Neuron (in vitro differentiated cells): ENCODE measurements at regions not wholly inside any gene's neighbourhood (a gene's known extent, or its start where the extent isn't known, plus 50 kb on each side); places are given as distances from the start of the nearest gene placed in this dataset.

Experiments
- H2AFZ ChIP-seq: one replicate; pipeline ENCODE4 v1.6.1; 2013; ENCODE audit warnings: low read depth, mild to moderate bottlenecking, inconsistent platforms, low read length, moderate library complexity
- H3K27me3 ChIP-seq: one replicate; pipeline ENCODE4 v1.6.1; 2013; ENCODE audit warnings: low read length; ENCODE audit not compliant: insufficient read depth
- H3K36me3 ChIP-seq: one replicate; pipeline ENCODE4 v1.6.1; 2013; ENCODE audit warnings: low read length; ENCODE audit not compliant: insufficient read depth
- H3K4me1 ChIP-seq: one replicate; pipeline ENCODE4 v1.6.1; 2013; ENCODE audit warnings: low read length; ENCODE audit not compliant: insufficient read depth
- H3K4me3 ChIP-seq: 2 replicates; pipeline ENCODE4 v1.5.1; 2013; ENCODE audit warnings: mild to moderate bottlenecking, low read length, moderate library complexity
- H3K9me3 ChIP-seq: one replicate; pipeline ENCODE4 v1.6.1; 2013; ENCODE audit warnings: low read length

DNA sequence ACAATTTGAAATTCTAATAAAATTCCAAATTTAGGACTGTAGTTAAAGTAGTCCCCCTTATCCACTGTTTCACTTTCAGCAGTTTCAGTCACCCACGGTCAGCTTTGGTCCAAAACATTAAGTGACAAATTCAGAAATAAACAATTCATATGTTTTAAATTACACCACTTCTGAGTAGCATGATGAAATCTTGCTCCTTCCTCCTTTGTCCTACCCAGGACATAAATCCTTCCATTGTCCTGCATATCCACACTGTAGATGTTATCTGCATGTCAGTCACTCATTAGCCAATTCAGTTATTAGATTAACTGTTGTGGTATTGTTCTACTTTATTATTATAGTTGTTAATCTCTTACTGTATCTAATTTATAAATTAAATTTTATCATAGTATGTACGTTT, 376.5 kb downstream of the SH3GL2 start:
- no peak overlapping the region for H2AFZ ChIP-seq
- no peaks in the 10 kb centered on the region for H3K27me3 ChIP-seq
- no peak overlapping the region for H3K4me3 ChIP-seq

DNA sequence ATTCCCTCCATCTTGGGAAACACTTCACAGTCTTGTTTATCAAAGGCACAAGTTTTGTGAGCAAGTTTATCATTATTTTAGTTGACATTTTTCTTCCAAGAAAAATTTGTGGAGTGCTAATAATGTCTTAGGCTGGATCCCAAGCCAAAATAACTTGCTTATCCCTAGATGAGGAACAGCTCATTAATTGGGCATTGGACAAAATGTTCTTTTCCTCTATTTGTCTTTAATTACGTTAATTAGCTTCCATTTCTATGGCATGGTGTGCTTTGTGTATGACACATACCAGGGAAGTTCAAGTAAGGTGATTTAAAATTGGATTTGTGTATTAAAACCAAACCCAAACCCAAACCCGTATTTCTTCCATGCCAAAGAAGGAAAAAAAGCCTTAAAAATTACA, 379.5 kb downstream of the SH3GL2 start:
- H3K4me3 ChIP-seq, result no peak overlapping the region
- no peak overlapping the region for H2AFZ ChIP-seq
- no peaks in the 10 kb centered on the region for H3K4me1 ChIP-seq
- no peaks in the 10 kb centered on the region for H3K9me3 ChIP-seq
- no peaks in the 10 kb centered on the region for H3K36me3 ChIP-seq
- H3K27me3 ChIP-seq, result no peaks in the 10 kb centered on the region

More for the DNA sequence above, 376.5 kb downstream of the SH3GL2 start:
- no peaks in the 10 kb centered on the region for H3K4me1 ChIP-seq
- H3K36me3 ChIP-seq, result no peaks in the 10 kb centered on the region
- H3K9me3 ChIP-seq, result no peaks in the 10 kb centered on the region

DNA sequence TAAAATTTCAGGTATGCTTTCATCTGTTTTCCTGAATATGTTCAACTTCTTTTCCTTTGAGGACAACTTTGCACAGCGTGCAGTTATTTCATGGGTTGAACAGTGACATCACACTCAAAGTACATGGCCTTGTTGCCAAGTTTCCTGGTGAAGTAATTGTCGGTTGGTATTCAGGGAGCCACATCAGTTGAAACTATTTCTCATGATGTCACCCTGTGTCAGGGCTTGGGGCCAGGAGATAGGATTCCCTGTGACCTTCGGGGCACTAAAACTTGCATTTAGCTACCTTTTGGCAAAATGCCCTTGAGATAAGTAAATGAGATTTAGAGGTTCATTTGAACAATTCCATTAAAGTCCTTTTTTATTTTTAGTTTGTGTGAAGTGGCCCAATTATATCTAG, 383.9 kb downstream of the SH3GL2 start:
- no peaks in the 10 kb centered on the region for H3K27me3 ChIP-seq
- no peaks in the 10 kb centered on the region for H3K4me1 ChIP-seq
- H2AFZ ChIP-seq, result no peak overlapping the region
- no peak overlapping the region for H3K4me3 ChIP-seq
- H3K9me3 ChIP-seq, result no peaks in the 10 kb centered on the region
- H3K36me3 ChIP-seq, result no peaks in the 10 kb centered on the region

DNA sequence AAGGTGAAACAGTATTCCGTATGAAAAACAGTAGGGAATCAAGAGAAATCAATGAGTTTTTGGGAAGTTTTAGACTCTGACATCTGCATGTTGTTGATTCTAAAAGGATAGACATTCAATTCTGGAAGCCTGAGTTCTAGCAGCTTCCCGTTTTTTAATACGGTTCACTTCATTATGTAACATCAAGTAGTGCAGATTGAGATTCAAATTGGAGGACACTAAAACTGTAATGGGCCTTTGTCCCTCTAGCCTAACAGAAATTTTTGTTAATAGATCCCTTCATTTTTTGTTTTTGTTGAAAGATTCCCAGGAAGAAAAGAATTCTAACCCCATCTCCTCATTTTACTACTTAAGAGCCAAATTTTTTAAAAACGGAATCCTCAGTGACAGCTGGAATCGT, 384.6 kb downstream of the SH3GL2 start:
- Histone ChIP-seq H2AFZ (no peak overlapping the region), H3K4me3 (no peak overlapping the region), H3K4me1 (no peaks in the 10 kb centered on the region), H3K9me3 (no peaks in the 10 kb centered on the region), H3K27me3 (no peaks in the 10 kb centered on the region), H3K36me3 (no peaks in the 10 kb centered on the region)

DNA sequence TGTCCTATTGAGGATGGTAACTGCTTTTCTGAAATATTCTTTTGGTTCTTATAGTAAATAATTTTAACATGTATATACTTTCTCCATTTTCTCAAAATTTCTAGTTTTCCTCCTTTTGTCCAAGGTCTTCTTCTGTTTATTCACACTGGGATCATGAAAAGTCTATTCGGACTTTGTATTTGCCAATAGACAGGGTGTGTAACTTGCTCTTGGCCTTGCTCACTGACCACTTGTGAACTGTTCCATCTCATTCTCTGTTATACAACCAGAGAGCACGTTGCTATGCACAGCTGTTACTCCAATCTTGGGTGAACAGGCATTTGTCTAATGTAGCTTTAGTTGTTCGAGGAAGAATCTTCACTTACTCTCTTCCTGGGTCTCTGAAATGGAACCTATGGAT, 388.9 kb downstream of the SH3GL2 start:
- peaks cover 4% of the 10 kb centered on the region for H3K27me3 ChIP-seq
- no peaks in the 10 kb centered on the region for H3K36me3 ChIP-seq
- H3K4me3 ChIP-seq, result no peak overlapping the region
- no peaks in the 10 kb centered on the region for H3K9me3 ChIP-seq
- no peaks in the 10 kb centered on the region for H3K4me1 ChIP-seq
- H2AFZ ChIP-seq, result no peak overlapping the region

DNA sequence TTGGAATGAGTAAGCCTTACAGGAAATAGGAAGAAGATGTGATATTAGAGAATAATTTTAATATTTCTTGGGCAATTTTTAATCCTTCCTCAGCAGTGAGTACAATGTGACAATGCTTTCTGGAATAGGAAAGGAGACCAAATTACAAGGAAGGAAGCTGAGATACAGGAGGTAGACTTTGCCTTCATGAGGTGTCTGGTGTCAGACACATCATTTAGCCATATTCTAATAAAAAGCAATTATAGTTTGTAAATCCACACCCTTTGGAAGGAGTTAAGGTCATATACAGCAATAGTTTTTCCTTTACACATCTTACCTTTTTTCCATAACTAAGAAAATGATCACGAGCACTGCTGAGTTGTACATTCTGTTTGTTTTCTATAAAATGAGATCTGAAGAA, 390.4 kb downstream of the SH3GL2 start:
- H3K4me1 ChIP-seq, result no peaks in the 10 kb centered on the region

DNA sequence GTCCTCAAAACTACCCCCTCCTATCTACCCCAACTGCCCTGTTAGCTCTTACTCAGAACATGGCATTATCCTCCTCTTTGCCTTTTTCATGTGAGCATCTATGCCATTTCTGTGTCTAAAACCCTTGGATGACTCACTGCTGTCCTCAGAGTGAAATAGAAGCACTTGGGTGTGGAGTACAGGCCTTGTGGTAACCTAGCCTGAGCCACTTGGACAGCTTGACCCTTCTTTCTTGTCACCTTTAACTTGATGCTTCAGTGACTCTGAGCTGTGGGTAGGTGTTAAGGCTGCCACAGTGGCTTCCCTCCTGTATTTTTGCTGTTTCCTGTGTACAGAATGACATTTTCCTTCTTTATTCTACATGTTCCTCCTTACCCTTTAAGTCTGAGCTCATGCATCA, 391.4 kb downstream of the SH3GL2 start:
- Histone ChIP-seq H3K4me3 (no peak overlapping the region), H3K9me3 (no peaks in the 10 kb centered on the region), H3K36me3 (no peaks in the 10 kb centered on the region), H2AFZ (no peak overlapping the region), H3K4me1 (no peaks in the 10 kb centered on the region), H3K27me3 (peaks cover 4% of the 10 kb centered on the region)

More for the DNA sequence above, 390.4 kb downstream of the SH3GL2 start:
- no peaks in the 10 kb centered on the region for H3K9me3 ChIP-seq
- H3K27me3 ChIP-seq, result peaks cover 4% of the 10 kb centered on the region
- no peak overlapping the region for H2AFZ ChIP-seq
- no peaks in the 10 kb centered on the region for H3K36me3 ChIP-seq
- H3K4me3 ChIP-seq, result no peak overlapping the region

DNA sequence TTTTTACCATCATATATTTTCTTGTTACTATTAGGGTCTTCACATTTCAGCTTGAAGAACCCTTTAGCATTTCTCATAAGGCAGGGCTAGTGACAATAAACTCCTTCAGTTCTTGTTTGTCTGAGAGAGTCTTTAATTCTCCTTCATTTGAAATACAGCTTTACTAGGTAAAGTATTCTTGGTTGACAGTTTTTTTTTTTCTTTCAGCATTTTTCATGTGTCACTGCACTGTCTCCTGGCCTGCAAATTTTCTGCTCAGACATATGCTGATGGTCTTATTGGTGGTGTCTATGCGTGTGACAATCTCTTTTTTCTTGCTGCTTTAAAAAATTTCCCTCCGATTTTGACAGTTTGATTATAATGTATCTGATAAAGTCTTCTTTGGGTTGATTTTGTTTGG, 399.9 kb downstream of the SH3GL2 start:
- no peak overlapping the region for H2AFZ ChIP-seq
- H3K4me3 ChIP-seq, result no peak overlapping the region
- no peaks in the 10 kb centered on the region for H3K4me1 ChIP-seq
- H3K36me3 ChIP-seq, result no peaks in the 10 kb centered on the region
- H3K9me3 ChIP-seq, result no peaks in the 10 kb centered on the region
- no peaks in the 10 kb centered on the region for H3K27me3 ChIP-seq

DNA sequence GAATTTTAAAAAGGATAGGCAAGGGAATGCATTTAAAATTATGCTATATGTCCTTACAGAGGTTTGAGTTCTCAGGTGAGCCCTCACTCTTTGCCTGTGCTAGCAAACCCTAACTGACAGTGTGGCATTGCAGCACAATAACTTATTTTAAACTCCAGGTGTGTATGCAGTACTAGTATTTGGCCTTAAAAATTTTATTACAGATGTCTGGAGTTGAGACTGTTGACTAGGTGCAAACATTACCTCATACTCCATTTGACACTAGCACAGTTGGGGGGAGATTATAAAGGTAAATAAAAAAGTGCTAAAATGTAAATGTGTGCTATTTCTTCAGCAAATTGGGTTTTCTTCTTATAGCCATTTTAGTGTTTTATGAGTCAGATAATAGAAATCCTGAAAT, 407.7 kb downstream of the SH3GL2 start:
- no peaks in the 10 kb centered on the region for H3K36me3 ChIP-seq
- no peaks in the 10 kb centered on the region for H3K27me3 ChIP-seq
- H3K4me1 ChIP-seq, result no peaks in the 10 kb centered on the region
- no peak overlapping the region for H3K4me3 ChIP-seq
- no peaks in the 10 kb centered on the region for H3K9me3 ChIP-seq
- H2AFZ ChIP-seq, result no peak overlapping the region

DNA sequence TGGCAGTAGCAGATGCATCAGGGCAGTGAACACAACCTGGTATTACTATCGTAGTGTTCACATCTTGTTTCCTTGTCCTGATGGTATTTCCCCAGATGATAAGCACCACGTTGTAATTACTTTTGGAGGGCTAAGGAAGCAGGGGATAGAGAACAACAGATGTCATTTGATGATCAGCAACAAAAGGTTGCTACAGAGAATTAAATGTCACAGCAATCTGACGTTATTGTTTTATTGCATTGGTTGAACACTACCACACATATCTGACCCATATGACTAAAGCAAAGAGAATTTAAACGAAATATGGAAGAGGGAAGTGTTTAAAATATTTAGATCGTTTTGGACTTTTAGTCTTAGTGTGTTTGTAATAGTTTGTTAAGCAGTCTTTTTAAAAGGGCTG, 408.3 kb downstream of the SH3GL2 start:
- H2AFZ ChIP-seq, result no peak overlapping the region
- H3K9me3 ChIP-seq, result no peaks in the 10 kb centered on the region
- H3K36me3 ChIP-seq, result no peaks in the 10 kb centered on the region
- no peaks in the 10 kb centered on the region for H3K4me1 ChIP-seq
- H3K27me3 ChIP-seq, result no peaks in the 10 kb centered on the region
- H3K4me3 ChIP-seq, result no peak overlapping the region

DNA sequence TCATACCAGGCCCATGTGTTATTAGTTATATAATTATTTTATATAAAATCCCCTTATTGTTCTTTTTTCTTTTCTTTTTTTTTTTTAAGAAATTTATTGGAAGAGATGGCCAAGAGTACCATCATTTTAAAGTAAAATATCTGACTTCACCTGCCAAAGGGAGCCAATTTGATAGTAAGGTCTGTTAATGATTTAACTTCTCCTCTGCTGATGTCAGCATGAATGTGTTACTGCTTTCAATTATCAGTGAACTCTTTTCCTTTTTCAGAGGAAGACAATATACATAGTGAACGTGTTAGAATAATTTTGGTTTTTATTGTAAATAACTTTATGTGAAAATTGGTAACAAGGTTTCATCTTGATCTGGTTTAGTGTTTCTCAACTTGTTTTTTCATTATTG, 409.6 kb downstream of the SH3GL2 start:
- Histone ChIP-seq H2AFZ (no peak overlapping the region), H3K36me3 (no peaks in the 10 kb centered on the region), H3K9me3 (no peaks in the 10 kb centered on the region), H3K27me3 (no peaks in the 10 kb centered on the region), H3K4me1 (no peaks in the 10 kb centered on the region), H3K4me3 (no peak overlapping the region)

DNA sequence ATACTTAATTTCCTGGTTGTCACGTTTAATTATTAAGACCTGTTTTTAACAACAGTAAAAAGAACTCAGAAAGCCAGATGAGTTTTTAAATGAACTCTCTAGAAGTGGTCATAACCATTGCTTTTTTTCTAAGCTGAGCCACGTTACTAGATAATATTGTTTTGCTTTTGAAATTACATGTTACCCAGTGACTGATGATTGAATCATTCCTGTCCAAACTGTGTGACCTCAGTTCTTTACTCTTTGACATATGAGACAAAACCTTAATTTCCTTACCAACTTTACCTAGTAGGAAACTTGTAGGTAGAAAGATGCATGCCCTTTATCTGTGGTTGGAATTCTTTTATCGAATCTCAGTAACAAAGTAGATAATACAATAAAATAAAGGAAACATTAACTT, 411.7 kb downstream of the SH3GL2 start:
- no peak overlapping the region for H2AFZ ChIP-seq
- no peaks in the 10 kb centered on the region for H3K36me3 ChIP-seq
- H3K9me3 ChIP-seq, result no peaks in the 10 kb centered on the region
- no peaks in the 10 kb centered on the region for H3K4me1 ChIP-seq
- H3K4me3 ChIP-seq, result no peak overlapping the region
- no peaks in the 10 kb centered on the region for H3K27me3 ChIP-seq

DNA sequence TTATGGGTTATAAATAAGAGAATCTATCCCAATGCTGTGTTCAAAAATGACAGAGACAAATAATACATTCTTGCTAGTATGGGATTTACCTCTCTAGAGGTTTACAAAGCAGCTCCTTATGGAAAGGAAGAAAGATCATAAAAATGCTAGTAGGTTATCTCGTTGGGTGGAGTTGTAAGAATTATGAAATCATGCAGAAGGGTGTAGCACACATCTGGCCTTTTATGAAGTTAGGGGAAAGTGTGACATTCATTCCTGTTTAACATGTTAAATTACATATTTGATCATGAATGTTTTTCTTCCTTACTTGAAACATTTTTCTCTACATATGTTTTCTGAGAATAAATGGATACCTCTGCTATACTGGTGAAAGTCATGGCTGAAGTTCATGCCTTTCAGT, 414.2 kb downstream of the SH3GL2 start:
- Histone ChIP-seq H3K27me3 (no peaks in the 10 kb centered on the region), H3K36me3 (no peaks in the 10 kb centered on the region), H3K4me3 (no peak overlapping the region), H3K9me3 (no peaks in the 10 kb centered on the region), H2AFZ (no peak overlapping the region), H3K4me1 (no peaks in the 10 kb centered on the region)

DNA sequence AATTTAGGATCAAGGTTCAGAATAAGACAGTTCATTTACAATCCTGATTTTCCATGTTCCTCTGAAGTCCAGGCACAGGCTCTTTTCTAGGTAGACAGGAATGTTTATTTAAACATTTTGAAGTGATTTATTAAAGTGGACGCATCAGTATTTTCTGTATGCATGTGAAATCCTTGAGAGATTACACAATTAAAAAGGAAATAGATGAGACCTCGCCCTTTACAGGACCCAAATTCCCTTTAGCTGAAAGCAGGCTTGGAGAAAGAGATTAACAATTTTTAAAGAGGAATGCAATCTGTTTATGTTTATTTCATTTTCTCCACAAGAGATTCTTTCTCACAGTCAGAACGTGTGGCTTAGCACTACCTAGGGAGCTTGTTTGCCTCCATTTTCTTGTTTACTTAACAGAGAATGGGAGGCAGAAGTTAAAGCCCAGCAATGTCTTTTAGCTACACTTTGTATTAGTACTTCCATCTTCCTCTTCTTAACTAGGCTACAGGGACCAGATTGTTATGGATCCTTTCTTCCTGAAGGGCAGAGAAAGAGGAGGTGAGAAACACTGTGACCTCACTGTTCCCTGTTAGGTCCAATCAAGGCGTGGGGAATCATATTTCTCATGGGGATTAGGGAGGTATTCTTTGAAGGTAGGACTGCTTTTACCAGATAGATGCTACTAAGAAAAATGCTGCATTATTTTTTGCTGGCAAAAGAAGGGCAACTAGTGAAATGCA, 416.0 kb downstream of the SH3GL2 start:
- Histone ChIP-seq H3K9me3 (no peaks in the 10 kb centered on the region), H3K4me1 (no peaks in the 10 kb centered on the region), H3K36me3 (no peaks in the 10 kb centered on the region), H3K4me3 (no peak overlapping the region), H3K27me3 (no peaks in the 10 kb centered on the region), H2AFZ (no peak overlapping the region)
